BE2C (cell line): ENCODE measurements at regions not wholly inside any gene's neighbourhood (a gene's known extent, or its start where the extent isn't known, plus 50 kb on each side); places are given as distances from the start of the nearest gene placed in this dataset.

Experiments
- DNase-seq: peaks from one replicate; pipeline ENCODE4 v3.0.0-alpha.2; 2020
- H3K27me3 ChIP-seq: fragments of 250-450 bp; sonication (Bioruptor Pico); 2 replicates; pipeline ENCODE4 v1.5.1; 2020; ENCODE audit warnings: mild to moderate bottlenecking
- H3K36me3 ChIP-seq: fragments of 250-450 bp; sonication (Bioruptor Pico); 2 replicates; pipeline ENCODE4 v1.5.1; 2020; ENCODE audit warnings: mild to moderate bottlenecking
- H3K4me1 ChIP-seq: fragments of 250-450 bp; sonication (Bioruptor Pico); 2 replicates; pipeline ENCODE4 v1.5.1; 2020
- H3K4me3 ChIP-seq: 2 replicates; pipeline ENCODE4 v1.5.1; 2011; ENCODE audit warnings: low read depth, low read length
- H3K9me3 ChIP-seq: fragments of 250-450 bp; sonication (Bioruptor Pico); 2 replicates; pipeline ENCODE4 v1.5.1; 2020
- CTCF ChIP-seq: IDR thresholded peaks from 2 replicates; pipeline ENCODE4 v1.5.1; 2012; ENCODE audit warnings: mild to moderate bottlenecking, low read depth, low read length

GRCh38 chrX:46257451-46257879 lies 287.8 kb downstream of the ZNF674 start:
- H3K4me3 ChIP-seq: no peak overlapping the region
- no peaks in the 10 kb centered on the region for H3K9me3 ChIP-seq
- TF ChIP-seq CTCF: no peak
- no peaks in the 10 kb centered on the region for H3K4me1 ChIP-seq
- no peaks in the 10 kb centered on the region for H3K36me3 ChIP-seq
- H3K27me3 ChIP-seq: no peaks in the 10 kb centered on the region
- no peak for DNase-seq

GRCh38 chrX:46256875-46257274 lies 288.3 kb downstream of the ZNF674 start:
- Histone ChIP-seq H3K4me1 (no peaks in the 10 kb centered on the region), H3K27me3 (no peaks in the 10 kb centered on the region), H3K9me3 (no peaks in the 10 kb centered on the region), H3K36me3 (no peaks in the 10 kb centered on the region), H3K4me3 (no peak overlapping the region)
- no peak for DNase-seq
- no peak for TF ChIP-seq CTCF

- Histone ChIP-seq H3K4me3 (no peak overlapping the region), H3K36me3 (no peaks in the 10 kb centered on the region), H3K4me1 (no peaks in the 10 kb centered on the region), H3K9me3 (no peaks in the 10 kb centered on the region), H3K27me3 (no peaks in the 10 kb centered on the region)
- DNase-seq: no peak
- no peak for TF ChIP-seq CTCF
These were observed 290.2 kb downstream of the ZNF674 start for GRCh38 chrX:46255046-46255445.

GRCh38 chrX:46254641-46255040 lies 290.6 kb downstream of the ZNF674 start:
- Histone ChIP-seq H3K36me3 (no peaks in the 10 kb centered on the region), H3K4me3 (no peak overlapping the region), H3K9me3 (no peaks in the 10 kb centered on the region), H3K27me3 (no peaks in the 10 kb centered on the region), H3K4me1 (no peaks in the 10 kb centered on the region)
- no peak for DNase-seq
- TF ChIP-seq CTCF: no peak

- no peaks in the 10 kb centered on the region for H3K9me3 ChIP-seq
- H3K36me3 ChIP-seq: no peaks in the 10 kb centered on the region
- H3K27me3 ChIP-seq: no peaks in the 10 kb centered on the region
- H3K4me3 ChIP-seq: no peak overlapping the region
- TF ChIP-seq CTCF: no peak
- no peaks in the 10 kb centered on the region for H3K4me1 ChIP-seq
- no peak for DNase-seq
These were observed 293.5 kb downstream of the ZNF674 start for GRCh38 chrX:46251755-46252154.

- Histone ChIP-seq H3K4me3 (no peak overlapping the region), H3K9me3 (no peaks in the 10 kb centered on the region), H3K27me3 (no peaks in the 10 kb centered on the region), H3K36me3 (no peaks in the 10 kb centered on the region), H3K4me1 (no peaks in the 10 kb centered on the region)
- no peak for TF ChIP-seq CTCF
- DNase-seq: no peak
These were observed 295.1 kb downstream of the ZNF674 start for GRCh38 chrX:46250151-46250550.
